ENCODE measurements at regions not wholly inside any gene's neighbourhood (a gene's known extent, or its start where the extent isn't known, plus 50 kb on each side); places are given as distances from the start of the nearest gene placed in this dataset.

DNA sequence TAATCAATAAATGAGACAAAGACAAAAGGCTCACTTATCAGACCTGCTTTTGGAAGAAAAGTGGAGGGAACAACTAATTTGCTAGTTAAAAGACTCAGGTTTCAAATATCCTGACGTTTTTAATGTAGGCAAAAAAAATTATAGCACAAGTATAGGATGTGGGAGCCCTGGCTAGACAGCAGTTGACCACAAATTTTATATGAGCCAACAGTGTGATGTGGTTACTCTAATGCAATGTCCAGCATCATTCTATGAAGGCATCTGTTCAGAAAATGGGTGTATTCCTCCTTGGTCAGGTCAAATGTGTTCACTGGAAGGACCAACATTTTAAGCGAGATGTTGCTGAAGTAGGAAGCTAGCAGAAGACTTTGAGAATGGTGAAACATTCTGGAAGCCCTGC lies 237.4 kb downstream of the MAP2K6 start (continued):
- TF ChIP-seq POLR2AphosphoS5 (IDR thresholded peaks at IDR 0.05; ENCODE audit: low read depth, low read length) = no peak
- TF ChIP-seq CHD2 (IDR thresholded peaks at IDR 0.05; ENCODE audit: low read length, partially characterized antibody) = no peak
- TF ChIP-seq TAF1 (IDR thresholded peaks at IDR 0.05; ENCODE audit: borderline replicate concordance, low read depth, low read length) = no peak
- no peak for TF ChIP-seq FOXM1 (IDR thresholded peaks at IDR 0.05; ENCODE audit: low read depth)
- no peak for TF ChIP-seq SMC3 (IDR thresholded peaks at IDR 0.05; ENCODE audit: low read depth, low read length)
- TF ChIP-seq MXI1 (IDR thresholded peaks at IDR 0.05; ENCODE audit: low read depth, low read length) = no peak

DNA sequence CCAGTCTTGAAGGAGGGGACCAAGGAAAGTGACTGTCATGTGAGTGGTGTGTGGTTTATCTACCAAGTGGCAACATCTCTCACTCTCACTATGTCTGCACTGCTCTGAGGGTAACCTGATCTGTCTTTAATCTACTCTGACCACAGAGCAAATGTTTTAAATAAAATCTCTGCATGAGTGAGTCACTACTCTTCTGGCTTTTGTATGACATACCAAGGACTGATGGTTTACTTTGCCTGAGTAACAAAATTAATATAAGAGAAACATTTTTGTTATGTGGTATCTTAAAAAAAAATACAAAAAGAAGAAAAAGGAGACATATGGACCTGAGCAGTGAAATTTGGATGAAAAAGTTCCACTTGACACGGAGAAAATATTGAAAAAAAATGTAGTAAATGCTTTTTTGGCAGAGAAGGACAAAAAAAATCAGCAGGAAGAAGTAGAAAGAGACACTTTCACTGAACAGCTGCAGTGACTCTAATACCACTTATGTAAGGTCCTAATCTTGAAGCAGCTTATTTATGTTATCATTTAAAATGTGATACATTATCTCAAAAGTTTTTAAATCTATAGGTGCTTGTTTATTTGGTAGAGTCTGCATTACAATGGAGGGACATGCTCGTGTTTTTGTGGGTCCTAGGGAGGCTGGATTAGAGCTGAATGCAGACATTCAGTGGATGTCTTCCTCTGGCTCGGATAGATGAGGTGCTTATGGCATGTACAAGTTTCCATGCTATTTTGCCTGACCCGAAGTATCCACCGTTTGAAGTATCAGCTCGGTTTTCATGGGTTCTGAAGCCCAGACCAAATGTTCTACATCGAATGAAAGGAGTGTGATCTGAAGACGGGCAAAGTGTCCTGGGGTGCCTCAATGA lies 240.7 kb downstream of the MAP2K6 start:
- Histone ChIP-seq H2AFZ (ENCODE audit: low read depth) (no peak overlapping the region), H3K9ac (no peak overlapping the region), H3K36me3 (replicated peaks in 1 of 2; ENCODE audit: control insufficient read depth in 1 of 2, insufficient read depth in 2 of 2, low read length in 1 of 2) (no peaks in the 10 kb centered on the region), H4K20me1 (ENCODE audit: insufficient read depth) (no peaks in the 10 kb centered on the region), H3F3A (replicated peaks; ENCODE audit: insufficient read depth) (peaks cover 28% of the 10 kb centered on the region), H3K79me2 (ENCODE audit: insufficient read depth) (no peaks in the 10 kb centered on the region), H3K27ac (ENCODE audit: low read depth in 2 of 2, low read length in 1 of 2) (peak overlapping the region; percentile 48 to 60; a peak in 3 of 4 replicates), H3K27me3 (ENCODE audit: insufficient read depth) (no peaks in the 10 kb centered on the region), H3K4me3 (ENCODE audit: low read depth in 2 of 2, low read length in 1 of 2) (no peak overlapping the region), H3K4me1 (ENCODE audit: control insufficient read depth in 1 of 2, insufficient read depth in 2 of 2, low read depth in 1 of 2, low read length in 1 of 2) (peaks cover 3 to 4% of the 10 kb centered on the region in 2 experiments; a peak in 2 of 4 replicates), H3K9me2 (no peaks in the 10 kb centered on the region), H3K9me3 (no peaks in the 10 kb centered on the region), H3K4me2 (peak overlapping the region; percentile 58)
- ChIA-PET CTCF (no interaction called here), POLR2A (no interaction called here)
- WGBS (ENCODE audit: low lambda C conversion rate) = 45% methylated on average over 8 of the region's 8 CpGs
- DNase-seq = no peak
- no peak for TF ChIP-seq YY1 (IDR thresholded peaks at IDR 0.05; ENCODE audit: low read depth)
- TF ChIP-seq EZH2phosphoT487 (IDR thresholded peaks at IDR 0.05; ENCODE audit: borderline replicate concordance, low read depth) = no peak
- TF ChIP-seq MXI1 (IDR thresholded peaks at IDR 0.05; ENCODE audit: low read depth, low read length) = no peak
- TF ChIP-seq TAF1 (IDR thresholded peaks at IDR 0.05; ENCODE audit: borderline replicate concordance, low read depth, low read length) = no peak
- TF ChIP-seq, protein P1, sequence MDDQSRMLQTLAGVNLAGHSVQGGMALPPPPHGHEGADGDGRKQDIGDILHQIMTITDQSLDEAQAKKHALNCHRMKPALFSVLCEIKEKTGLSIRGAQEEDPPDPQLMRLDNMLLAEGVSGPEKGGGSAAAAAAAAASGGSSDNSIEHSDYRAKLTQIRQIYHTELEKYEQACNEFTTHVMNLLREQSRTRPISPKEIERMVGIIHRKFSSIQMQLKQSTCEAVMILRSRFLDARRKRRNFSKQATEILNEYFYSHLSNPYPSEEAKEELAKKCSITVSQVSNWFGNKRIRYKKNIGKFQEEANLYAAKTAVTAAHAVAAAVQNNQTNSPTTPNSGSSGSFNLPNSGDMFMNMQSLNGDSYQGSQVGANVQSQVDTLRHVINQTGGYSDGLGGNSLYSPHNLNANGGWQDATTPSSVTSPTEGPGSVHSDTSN (IDR thresholded peaks at IDR 0.05) = peak; percentile 96
- TF ChIP-seq, protein P2, sequence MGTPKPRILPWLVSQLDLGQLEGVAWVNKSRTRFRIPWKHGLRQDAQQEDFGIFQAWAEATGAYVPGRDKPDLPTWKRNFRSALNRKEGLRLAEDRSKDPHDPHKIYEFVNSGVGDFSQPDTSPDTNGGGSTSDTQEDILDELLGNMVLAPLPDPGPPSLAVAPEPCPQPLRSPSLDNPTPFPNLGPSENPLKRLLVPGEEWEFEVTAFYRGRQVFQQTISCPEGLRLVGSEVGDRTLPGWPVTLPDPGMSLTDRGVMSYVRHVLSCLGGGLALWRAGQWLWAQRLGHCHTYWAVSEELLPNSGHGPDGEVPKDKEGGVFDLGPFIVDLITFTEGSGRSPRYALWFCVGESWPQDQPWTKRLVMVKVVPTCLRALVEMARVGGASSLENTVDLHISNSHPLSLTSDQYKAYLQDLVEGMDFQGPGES (IDR thresholded peaks at IDR 0.05; ENCODE audit: low read depth, low read length) = no peak
- TF ChIP-seq, protein P3, sequence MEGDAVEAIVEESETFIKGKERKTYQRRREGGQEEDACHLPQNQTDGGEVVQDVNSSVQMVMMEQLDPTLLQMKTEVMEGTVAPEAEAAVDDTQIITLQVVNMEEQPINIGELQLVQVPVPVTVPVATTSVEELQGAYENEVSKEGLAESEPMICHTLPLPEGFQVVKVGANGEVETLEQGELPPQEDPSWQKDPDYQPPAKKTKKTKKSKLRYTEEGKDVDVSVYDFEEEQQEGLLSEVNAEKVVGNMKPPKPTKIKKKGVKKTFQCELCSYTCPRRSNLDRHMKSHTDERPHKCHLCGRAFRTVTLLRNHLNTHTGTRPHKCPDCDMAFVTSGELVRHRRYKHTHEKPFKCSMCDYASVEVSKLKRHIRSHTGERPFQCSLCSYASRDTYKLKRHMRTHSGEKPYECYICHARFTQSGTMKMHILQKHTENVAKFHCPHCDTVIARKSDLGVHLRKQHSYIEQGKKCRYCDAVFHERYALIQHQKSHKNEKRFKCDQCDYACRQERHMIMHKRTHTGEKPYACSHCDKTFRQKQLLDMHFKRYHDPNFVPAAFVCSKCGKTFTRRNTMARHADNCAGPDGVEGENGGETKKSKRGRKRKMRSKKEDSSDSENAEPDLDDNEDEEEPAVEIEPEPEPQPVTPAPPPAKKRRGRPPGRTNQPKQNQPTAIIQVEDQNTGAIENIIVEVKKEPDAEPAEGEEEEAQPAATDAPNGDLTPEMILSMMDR (IDR thresholded peaks at IDR 0.05) = no peak
- TF ChIP-seq FOXM1 (IDR thresholded peaks at IDR 0.05; ENCODE audit: low read depth) = peak; percentile 94
- peak; percentile 81; the same call in 1 of the 2 replicates for TF ChIP-seq SIN3A (IDR thresholded peaks at IDR 0.05; ENCODE audit: borderline replicate concordance, low read depth, low read length)
- peak; percentile 79 for TF ChIP-seq MEF2A (IDR thresholded peaks at IDR 0.05; ENCODE audit: borderline replicate concordance, low read depth)
- TF ChIP-seq SMC3 (IDR thresholded peaks at IDR 0.05; ENCODE audit: low read depth, low read length) = no peak
- TF ChIP-seq, protein P4, sequence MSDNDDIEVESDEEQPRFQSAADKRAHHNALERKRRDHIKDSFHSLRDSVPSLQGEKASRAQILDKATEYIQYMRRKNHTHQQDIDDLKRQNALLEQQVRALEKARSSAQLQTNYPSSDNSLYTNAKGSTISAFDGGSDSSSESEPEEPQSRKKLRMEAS (IDR thresholded peaks at IDR 0.05; ENCODE audit: low read depth) = peak; percentile 82; the same call in 1 of the 2 replicates
- no peak for TF ChIP-seq RCOR1 (IDR thresholded peaks at IDR 0.05; ENCODE audit: low read length)
- no peak for TF ChIP-seq RAD21 (IDR thresholded peaks at IDR 0.05; ENCODE audit: low read length)
- TF ChIP-seq, protein P5, sequence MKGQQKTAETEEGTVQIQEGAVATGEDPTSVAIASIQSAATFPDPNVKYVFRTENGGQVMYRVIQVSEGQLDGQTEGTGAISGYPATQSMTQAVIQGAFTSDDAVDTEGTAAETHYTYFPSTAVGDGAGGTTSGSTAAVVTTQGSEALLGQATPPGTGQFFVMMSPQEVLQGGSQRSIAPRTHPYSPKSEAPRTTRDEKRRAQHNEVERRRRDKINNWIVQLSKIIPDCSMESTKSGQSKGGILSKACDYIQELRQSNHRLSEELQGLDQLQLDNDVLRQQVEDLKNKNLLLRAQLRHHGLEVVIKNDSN (IDR thresholded peaks at IDR 0.05; ENCODE audit: borderline replicate concordance, low read depth) = 0 out of 2 replicates have a peak, but pooled peaks have one; percentile 18
- TF ChIP-seq FOSL2 (IDR thresholded peaks at IDR 0.05; ENCODE audit: borderline replicate concordance, low read depth) = peak; percentile 98
- TF ChIP-seq TCF12 (IDR thresholded peaks at IDR 0.05) = peak; percentile 100
- TF ChIP-seq RXRA (IDR thresholded peaks at IDR 0.05; ENCODE audit: borderline replicate concordance, low read depth) = peak; percentile 79; the same call in 1 of the 2 replicates
- TF ChIP-seq ELF1 (IDR thresholded peaks at IDR 0.05) = no peak
- TF ChIP-seq, protein P6, sequence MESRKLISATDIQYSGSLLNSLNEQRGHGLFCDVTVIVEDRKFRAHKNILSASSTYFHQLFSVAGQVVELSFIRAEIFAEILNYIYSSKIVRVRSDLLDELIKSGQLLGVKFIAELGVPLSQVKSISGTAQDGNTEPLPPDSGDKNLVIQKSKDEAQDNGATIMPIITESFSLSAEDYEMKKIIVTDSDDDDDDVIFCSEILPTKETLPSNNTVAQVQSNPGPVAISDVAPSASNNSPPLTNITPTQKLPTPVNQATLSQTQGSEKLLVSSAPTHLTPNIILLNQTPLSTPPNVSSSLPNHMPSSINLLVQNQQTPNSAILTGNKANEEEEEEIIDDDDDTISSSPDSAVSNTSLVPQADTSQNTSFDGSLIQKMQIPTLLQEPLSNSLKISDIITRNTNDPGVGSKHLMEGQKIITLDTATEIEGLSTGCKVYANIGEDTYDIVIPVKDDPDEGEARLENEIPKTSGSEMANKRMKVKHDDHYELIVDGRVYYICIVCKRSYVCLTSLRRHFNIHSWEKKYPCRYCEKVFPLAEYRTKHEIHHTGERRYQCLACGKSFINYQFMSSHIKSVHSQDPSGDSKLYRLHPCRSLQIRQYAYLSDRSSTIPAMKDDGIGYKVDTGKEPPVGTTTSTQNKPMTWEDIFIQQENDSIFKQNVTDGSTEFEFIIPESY (IDR thresholded peaks at IDR 0.05; ENCODE audit: borderline replicate concordance, low read depth) = peak; percentile 91; the same call in 1 of the 2 replicates
- peak; percentile 42 to 98; a peak in 3 of 4 replicates for TF ChIP-seq EP300 (IDR thresholded peaks at IDR 0.05; ENCODE audit: borderline replicate concordance in 1 of 2, low read depth in 1 of 2, low read length in 1 of 2)

Data from SK-N-SH (cell line).